Calu3 (cell line): ENCODE measurements at regions not wholly inside any gene's neighbourhood (a gene's known extent, or its start where the extent isn't known, plus 50 kb on each side); places are given as distances from the start of the nearest gene placed in this dataset.

Experiments
- BruUV-seq: library from RNA; stranded (reverse); fragments of 400-500 nt; replicated peaks from 2 replicates; lab custom pipeline; 2021; lab: Mats Ljungman, UMichigan
- CTCF ChIA-PET: fragments of 300-600 bp; sonication (Branson Sonifier 250); formaldehyde crosslinking; loops from one replicate; lab custom pipeline; 2022; ENCODE audit warnings: antibody characterized with exemption; lab: Charles Lee
- DNase-seq: peaks from one replicate; pipeline ENCODE4 v3.0.0; 2022
- H3K27ac Mint-ChIP-seq: one replicate; pipeline ENCODE4 v1.8.0; 2022; ENCODE audit warnings: mixed read lengths; ENCODE audit not compliant: unreplicated experiment
- H3K27me3 Mint-ChIP-seq: one replicate; pipeline ENCODE4 v1.8.0; 2022; ENCODE audit warnings: mixed read lengths; ENCODE audit not compliant: unreplicated experiment
- H3K36me3 Mint-ChIP-seq: one replicate; pipeline ENCODE4 v1.8.0; 2022; ENCODE audit warnings: mild to moderate bottlenecking, moderate library complexity, mixed read lengths; ENCODE audit not compliant: insufficient read depth, unreplicated experiment
- H3K4me1 Mint-ChIP-seq: one replicate; pipeline ENCODE4 v1.8.0; 2022; ENCODE audit warnings: mild to moderate bottlenecking, low read depth, mixed read lengths; ENCODE audit not compliant: unreplicated experiment
- H3K4me3 Mint-ChIP-seq: one replicate; pipeline ENCODE4 v1.8.0; 2022; ENCODE audit warnings: mild to moderate bottlenecking, low read depth, moderate library complexity, mixed read lengths; ENCODE audit not compliant: unreplicated experiment
- H3K9me3 Mint-ChIP-seq: one replicate; pipeline ENCODE4 v1.8.0; 2022; ENCODE audit warnings: low read depth, mixed read lengths; ENCODE audit not compliant: unreplicated experiment
- CTCF ChIP-seq: fragments of 200-600 bp; IDR thresholded peaks from one replicate; pipeline ENCODE4 v1.8.0; 2022; ENCODE audit warnings: antibody characterized with exemption; ENCODE audit not compliant: unreplicated experiment
- intact Hi-C: fragments of 100-400 bp; cut with micrococcal nuclease; formaldehyde crosslinking; loops from one replicate; pipeline ENCODE4 v1.10.0; 2022; ENCODE audit not compliant: unreplicated experiment

- H3K4me1 Mint-ChIP-seq = no peaks in the 10 kb centered on the region
- no peak for TF ChIP-seq CTCF
- BruUV-seq = no TSS peak
- no peak overlapping the region for H3K27ac Mint-ChIP-seq
- H3K9me3 Mint-ChIP-seq = no peaks in the 10 kb centered on the region
- no peaks in the 10 kb centered on the region for H3K36me3 Mint-ChIP-seq
- CTCF ChIA-PET = no interaction called here
- intact Hi-C loops = no loop called here
- H3K4me3 Mint-ChIP-seq = no peak overlapping the region
- peaks cover 59% of the 10 kb centered on the region for H3K27me3 Mint-ChIP-seq
- DNase-seq = no peak
Observed at GRCh38 chr3:72174890-72175289, 389.9 kb upstream of the PROK2 start.

- TF ChIP-seq CTCF = no peak
- CTCF ChIA-PET = interaction anchor here (0.7 kb wide), 1 partner anchor 10 kb away, joined by 3 read pairs; no protein-coding TSS in a partner anchor
- BruUV-seq = no TSS peak
- H3K36me3 Mint-ChIP-seq = no peaks in the 10 kb centered on the region
- H3K9me3 Mint-ChIP-seq = no peaks in the 10 kb centered on the region
- intact Hi-C loops = no loop called here
- H3K27ac Mint-ChIP-seq = no peak overlapping the region
- H3K4me3 Mint-ChIP-seq = no peak overlapping the region
- no peak for DNase-seq
- no peaks in the 10 kb centered on the region for H3K4me1 Mint-ChIP-seq
- peaks cover 59% of the 10 kb centered on the region for H3K27me3 Mint-ChIP-seq
Observed at GRCh38 chr3:72174040-72174439, 389.1 kb upstream of the PROK2 start.

GRCh38 chr3:72171946-72172345 is 387.0 kb upstream of the PROK2 start:
- H3K27me3 Mint-ChIP-seq = peaks cover 54% of the 10 kb centered on the region
- CTCF ChIA-PET = no interaction called here

GRCh38 chr3:72171463-72171881 is 386.5 kb upstream of the PROK2 start:
- Mint-ChIP-seq H3K4me1 (no peaks in the 10 kb centered on the region), H3K4me3 (no peak overlapping the region), H3K27ac (no peak overlapping the region), H3K9me3 (no peaks in the 10 kb centered on the region), H3K36me3 (no peaks in the 10 kb centered on the region), H3K27me3 (peaks cover 49% of the 10 kb centered on the region)
- no TSS peak for BruUV-seq
- no peak for DNase-seq
- intact Hi-C loops = no loop called here
- CTCF ChIA-PET = no interaction called here
- no peak for TF ChIP-seq CTCF

More at GRCh38 chr3:72171946-72172345, 387.0 kb upstream of the PROK2 start:
- no TSS peak for BruUV-seq
- Mint-ChIP-seq H3K36me3 (no peaks in the 10 kb centered on the region), H3K4me1 (no peaks in the 10 kb centered on the region), H3K27ac (no peak overlapping the region), H3K9me3 (no peaks in the 10 kb centered on the region), H3K4me3 (no peak overlapping the region)
- intact Hi-C loops = no loop called here
- DNase-seq = no peak
- TF ChIP-seq CTCF = no peak
